ENCODE measurements at regions not wholly inside any gene's neighbourhood (a gene's known extent, or its start where the extent isn't known, plus 50 kb on each side); places are given as distances from the start of the nearest gene placed in this dataset.

DNA sequence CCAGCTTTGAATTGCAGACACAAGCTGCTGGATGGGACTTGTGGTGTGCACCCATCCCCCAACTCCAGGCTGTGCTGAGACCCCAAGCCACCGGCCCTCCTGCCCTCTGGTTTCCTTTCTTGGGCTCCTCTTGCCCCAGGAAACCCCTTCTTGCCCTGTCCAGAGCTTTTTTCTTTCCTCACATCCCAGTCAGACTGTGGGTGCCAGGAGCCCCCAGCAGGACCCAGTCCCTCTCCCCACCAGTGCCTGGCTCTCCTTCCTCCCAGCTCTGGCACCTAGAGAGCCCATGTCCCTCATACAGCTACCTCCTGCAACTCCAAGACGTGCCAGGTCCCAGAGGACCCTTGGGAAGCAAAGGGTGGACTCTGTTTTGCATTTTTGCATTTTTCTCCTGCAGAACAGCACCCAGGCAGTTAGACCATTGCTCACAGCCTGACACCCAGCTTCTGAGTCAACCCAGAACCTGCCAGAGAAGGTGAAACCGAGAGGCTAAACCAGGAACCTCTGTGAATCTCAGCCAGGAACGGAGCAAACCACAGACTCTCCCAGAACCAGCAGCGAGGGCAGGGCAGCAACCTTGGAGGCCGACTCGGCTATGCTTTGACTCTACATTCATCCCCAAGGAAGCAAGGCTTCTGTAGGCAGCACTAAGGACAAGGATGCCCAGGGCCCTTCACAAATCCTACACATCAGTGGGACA lies 221.1 kb downstream of the ANAPC1 start:
- no peak for TF ChIP-seq CTCF (IDR thresholded peaks at IDR 0.05)
- TF ChIP-seq POLR2A (IDR thresholded peaks at IDR 0.05): no peak
- TF ChIP-seq POLR2AphosphoS5 (IDR thresholded peaks at IDR 0.05): no peak
- no peak for TF ChIP-seq EP300 (IDR thresholded peaks at IDR 0.05)

All from stomach (tissue), 4 donors.